SK-N-SH (cell line): ENCODE measurements at regions not wholly inside any gene's neighbourhood (a gene's known extent, or its start where the extent isn't known, plus 50 kb on each side); places are given as distances from the start of the nearest gene placed in this dataset.

Experiments
- CTCF ChIA-PET: fragments of 300-600, 350-600 bp; formaldehyde crosslinking; extraction: SDS; loops from one replicate; lab custom pipeline; 2021; lab: Yijun Ruan, JAX
- POLR2A ChIA-PET: fragments of 350-600 bp; sonication (Branson Sonifier 250); formaldehyde crosslinking; extraction: SDS; loops from one replicate; lab custom pipeline; 2020; ENCODE audit warnings: antibody characterized with exemption, inconsistent platforms; lab: Yijun Ruan, JAX
- DNase-seq: peaks from one replicate; pipeline ENCODE4 v3.0.0; 2012
- H2AFZ ChIP-seq: fragments of 200-600 bp; sonication (generic); 2 replicates; pipeline ENCODE4 v1.8.1; 2016; ENCODE audit warnings: antibody characterized with exemption, mild to moderate bottlenecking, low read depth
- H3F3A ChIP-seq: fragments of 200-600 bp; sonication (generic); replicated peaks from 2 replicates; pipeline ENCODE3; 2016; ENCODE audit warnings: antibody characterized with exemption, mild to moderate bottlenecking; ENCODE audit not compliant: insufficient read depth
- H3K27ac ChIP-seq, 2 experiments: fragments of 200-500 bp in 1 of 2; fragments of 200-600 bp in 1 of 2; sonication (Bioruptor generic) in 1 of 2; sonication (generic), shearing (Covaris generic) in 1 of 2; 2 replicates each; pipeline versions ENCODE4 v1.5.1 to v1.6.1; 2014 to 2016; ENCODE audit warnings: low read depth in 2 of 2, inconsistent platforms in 1 of 2, low read length in 1 of 2, mild to moderate bottlenecking in 1 of 2, mixed read lengths in 1 of 2
- H3K27me3 ChIP-seq: fragments of 200-600 bp; sonication (generic), shearing (Covaris generic); 2 replicates; pipeline ENCODE4 v1.6.1; 2016; ENCODE audit warnings: mixed run types; ENCODE audit not compliant: insufficient read depth
- H3K36me3 ChIP-seq, 2 experiments: fragments of 200-500 bp in 1 of 2; fragments of 200-600 bp in 1 of 2; sonication (Bioruptor generic) in 1 of 2; sonication (generic) in 1 of 2; replicated peaks in 1 of 2; 2 replicates each; pipeline versions ENCODE3 to v1.5.1; 2014 to 2016; ENCODE audit warnings: low read length in 1 of 2, mild to moderate bottlenecking in 1 of 2; ENCODE audit not compliant: insufficient read depth in 2 of 2, control insufficient read depth in 1 of 2
- H3K4me1 ChIP-seq, 2 experiments: fragments of 200-500 bp in 1 of 2; fragments of 200-600 bp in 1 of 2; sonication (Bioruptor generic) in 1 of 2; sonication (generic), shearing (Covaris generic) in 1 of 2; 2 replicates each; pipeline versions ENCODE4 v1.5.1 to v1.6.1; 2014 to 2016; ENCODE audit warnings: low read depth in 1 of 2, low read length in 1 of 2, mixed run types in 1 of 2; ENCODE audit not compliant: insufficient read depth in 2 of 2, control insufficient read depth in 1 of 2
- H3K4me2 ChIP-seq: fragments of 200-600 bp; sonication (generic), shearing (Covaris generic); 2 replicates; pipeline ENCODE4 v1.6.1; 2017; ENCODE audit warnings: mixed run types
- H3K4me3 ChIP-seq, 2 experiments: fragments of 200-500 bp in 1 of 2; fragments of 200-600 bp in 1 of 2; sonication (Bioruptor generic) in 1 of 2; sonication (generic), shearing (Covaris generic) in 1 of 2; 2 replicates each; pipeline versions ENCODE4 v1.5.1 to v1.8.1; 2014 to 2016; ENCODE audit warnings: low read depth in 2 of 2, inconsistent platforms in 1 of 2, low read length in 1 of 2, mild to moderate bottlenecking in 1 of 2, mixed read lengths in 1 of 2, moderate library complexity in 1 of 2
- H3K79me2 ChIP-seq: fragments of 200-600 bp; sonication (generic); 2 replicates; pipeline ENCODE4 v1.8.1; 2017; ENCODE audit warnings: mild to moderate bottlenecking; ENCODE audit not compliant: insufficient read depth
- H3K9ac ChIP-seq: fragments of 200-600 bp; sonication (generic); 2 replicates; pipeline ENCODE4 v1.6.1; 2017; ENCODE audit warnings: mixed run types
- H3K9me2 ChIP-seq: fragments of 200-600 bp; sonication (generic); 2 replicates; pipeline ENCODE4 v1.6.1; 2017; ENCODE audit warnings: mixed run types
- H3K9me3 ChIP-seq: fragments of 200-600 bp; sonication (generic); 2 replicates; pipeline ENCODE4 v1.6.1; 2017; ENCODE audit warnings: mixed run types, mild to moderate bottlenecking, moderate library complexity
- H4K20me1 ChIP-seq: fragments of 200-600 bp; sonication (generic); 2 replicates; pipeline ENCODE4 v1.6.1; 2017; ENCODE audit warnings: mild to moderate bottlenecking, mixed run types; ENCODE audit not compliant: insufficient read depth
- CHD2 ChIP-seq: fragments of 150-350 bp; IDR thresholded peaks from 2 replicates; pipeline ENCODE4 v1.6.1; 2018; ENCODE audit warnings: low read length; ENCODE audit not compliant: partially characterized antibody
- EP300 ChIP-seq, 2 experiments: IDR thresholded peaks; 2 replicates each; pipeline versions ENCODE4 v1.4.0 to v1.6.1; 2012; ENCODE audit warnings: borderline replicate concordance in 1 of 2, low read depth in 1 of 2, low read length in 1 of 2
- FOXJ3 ChIP-seq: sonication (generic); formaldehyde crosslinking; IDR thresholded peaks from 2 replicates; pipeline ENCODE4 v1.5.1; 2020; ENCODE audit warnings: mild to moderate bottlenecking, missing genetic modification reagents
- MXI1 ChIP-seq: IDR thresholded peaks from 2 replicates; pipeline ENCODE4 v1.6.1; 2012; ENCODE audit warnings: mild to moderate bottlenecking, low read depth, low read length, improper control_type of control experiment
- NFIC ChIP-seq: IDR thresholded peaks from 2 replicates; pipeline ENCODE4 v1.4.0; 2012; ENCODE audit warnings: borderline replicate concordance
- RCOR1 ChIP-seq: fragments of 150-350 bp; IDR thresholded peaks from 2 replicates; pipeline ENCODE4 v1.6.1; 2017; ENCODE audit warnings: antibody characterized with exemption, low read length
- TEAD4 ChIP-seq: IDR thresholded peaks from 2 replicates; pipeline ENCODE4 v1.4.0; 2012; ENCODE audit warnings: mild to moderate bottlenecking, borderline replicate concordance; ENCODE audit not compliant: insufficient read depth
- WGBS: methylation state at CpG from one replicate; pipeline ENCODE4 v1.1.6; 2017; ENCODE audit warnings: low lambda C conversion rate; 5-methylcytosine and 5-hydroxymethylcytosine counted together
- TF ChIP-seq, protein P1 (sequence below): IDR thresholded peaks from 2 replicates; pipeline ENCODE4 v1.6.1; 2012; ENCODE audit warnings: mild to moderate bottlenecking, low read depth, low read length, moderate library complexity
- TF ChIP-seq, protein P2 (sequence below): IDR thresholded peaks from 2 replicates; pipeline ENCODE4; 2012
- TF ChIP-seq, protein P3 (sequence below): fragments of 200-600 bp; sonication (generic); IDR thresholded peaks from 2 replicates; pipeline ENCODE4 v1.6.1; 2017; ENCODE audit warnings: antibody characterized with exemption, mild to moderate bottlenecking, moderate library complexity
- TF ChIP-seq, protein P4 (sequence below): IDR thresholded peaks from 2 replicates; pipeline ENCODE4 v1.4.0; 2012; ENCODE audit warnings: low read depth

DNA sequence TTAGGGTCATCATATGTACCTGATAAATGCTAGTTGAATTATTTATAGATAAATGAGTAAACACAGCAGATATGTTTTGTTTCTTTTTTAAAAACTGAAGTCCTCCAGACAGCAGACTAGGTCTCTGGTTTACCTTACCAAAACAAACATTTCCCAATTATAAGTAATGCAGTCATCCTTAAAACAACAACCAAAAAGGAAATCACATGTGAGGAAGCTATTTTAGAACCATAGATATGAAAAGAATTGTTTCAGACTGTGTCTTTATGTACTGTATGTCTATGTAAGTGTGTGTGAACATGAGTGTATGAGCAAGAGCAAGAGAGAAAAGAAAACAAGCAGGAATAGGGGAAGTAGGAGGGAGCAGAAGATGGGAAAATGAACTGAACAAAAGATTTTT, 441.0 kb downstream of the CPS1 start (continued):
- TF ChIP-seq, protein P1, sequence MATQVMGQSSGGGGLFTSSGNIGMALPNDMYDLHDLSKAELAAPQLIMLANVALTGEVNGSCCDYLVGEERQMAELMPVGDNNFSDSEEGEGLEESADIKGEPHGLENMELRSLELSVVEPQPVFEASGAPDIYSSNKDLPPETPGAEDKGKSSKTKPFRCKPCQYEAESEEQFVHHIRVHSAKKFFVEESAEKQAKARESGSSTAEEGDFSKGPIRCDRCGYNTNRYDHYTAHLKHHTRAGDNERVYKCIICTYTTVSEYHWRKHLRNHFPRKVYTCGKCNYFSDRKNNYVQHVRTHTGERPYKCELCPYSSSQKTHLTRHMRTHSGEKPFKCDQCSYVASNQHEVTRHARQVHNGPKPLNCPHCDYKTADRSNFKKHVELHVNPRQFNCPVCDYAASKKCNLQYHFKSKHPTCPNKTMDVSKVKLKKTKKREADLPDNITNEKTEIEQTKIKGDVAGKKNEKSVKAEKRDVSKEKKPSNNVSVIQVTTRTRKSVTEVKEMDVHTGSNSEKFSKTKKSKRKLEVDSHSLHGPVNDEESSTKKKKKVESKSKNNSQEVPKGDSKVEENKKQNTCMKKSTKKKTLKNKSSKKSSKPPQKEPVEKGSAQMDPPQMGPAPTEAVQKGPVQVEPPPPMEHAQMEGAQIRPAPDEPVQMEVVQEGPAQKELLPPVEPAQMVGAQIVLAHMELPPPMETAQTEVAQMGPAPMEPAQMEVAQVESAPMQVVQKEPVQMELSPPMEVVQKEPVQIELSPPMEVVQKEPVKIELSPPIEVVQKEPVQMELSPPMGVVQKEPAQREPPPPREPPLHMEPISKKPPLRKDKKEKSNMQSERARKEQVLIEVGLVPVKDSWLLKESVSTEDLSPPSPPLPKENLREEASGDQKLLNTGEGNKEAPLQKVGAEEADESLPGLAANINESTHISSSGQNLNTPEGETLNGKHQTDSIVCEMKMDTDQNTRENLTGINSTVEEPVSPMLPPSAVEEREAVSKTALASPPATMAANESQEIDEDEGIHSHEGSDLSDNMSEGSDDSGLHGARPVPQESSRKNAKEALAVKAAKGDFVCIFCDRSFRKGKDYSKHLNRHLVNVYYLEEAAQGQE, result no peak
- TF ChIP-seq, all 33 proteins: peak for 0

DNA sequence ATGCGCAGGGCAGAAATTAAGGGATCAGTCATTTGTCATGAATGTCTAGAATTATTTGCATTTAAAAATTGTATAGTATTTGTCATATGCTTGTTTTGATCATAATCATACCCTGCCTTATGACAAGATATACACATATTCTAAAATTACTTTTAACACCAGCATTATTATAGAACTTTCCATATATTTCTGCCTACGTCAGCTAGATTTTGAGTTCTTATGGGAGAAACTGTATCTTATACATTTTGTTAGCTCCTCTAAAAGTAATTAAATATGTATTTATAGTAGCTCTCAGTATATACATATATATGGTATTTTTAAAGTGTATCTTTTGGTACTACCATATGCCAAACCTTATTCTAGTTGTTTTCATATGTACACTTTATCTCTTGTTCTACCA, 441.9 kb downstream of the CPS1 start:
- WGBS, result 72% methylated on average over 2 of the region's 2 CpGs
- Histone ChIP-seq H3K4me1 (no peaks in the 10 kb centered on the region; a peak in 1 of 4 replicates), H3K9ac (no peak overlapping the region), H3K9me2 (peaks cover under 1% of the 10 kb centered on the region; the same call in 1 of the 2 replicates), H4K20me1 (no peaks in the 10 kb centered on the region), H3K36me3 (no peaks in the 10 kb centered on the region), H3K27ac (no peak overlapping the region), H3K27me3 (no peaks in the 10 kb centered on the region), H3K79me2 (no peaks in the 10 kb centered on the region), H3K4me3 (no peak overlapping the region), H3F3A (no peaks in the 10 kb centered on the region), H3K4me2 (no peak overlapping the region), H2AFZ (no peak overlapping the region), H3K9me3 (no peaks in the 10 kb centered on the region)
- CTCF ChIA-PET, result no interaction called here
- POLR2A ChIA-PET, result no interaction called here
- no peak for DNase-seq
- TF ChIP-seq, protein P2, sequence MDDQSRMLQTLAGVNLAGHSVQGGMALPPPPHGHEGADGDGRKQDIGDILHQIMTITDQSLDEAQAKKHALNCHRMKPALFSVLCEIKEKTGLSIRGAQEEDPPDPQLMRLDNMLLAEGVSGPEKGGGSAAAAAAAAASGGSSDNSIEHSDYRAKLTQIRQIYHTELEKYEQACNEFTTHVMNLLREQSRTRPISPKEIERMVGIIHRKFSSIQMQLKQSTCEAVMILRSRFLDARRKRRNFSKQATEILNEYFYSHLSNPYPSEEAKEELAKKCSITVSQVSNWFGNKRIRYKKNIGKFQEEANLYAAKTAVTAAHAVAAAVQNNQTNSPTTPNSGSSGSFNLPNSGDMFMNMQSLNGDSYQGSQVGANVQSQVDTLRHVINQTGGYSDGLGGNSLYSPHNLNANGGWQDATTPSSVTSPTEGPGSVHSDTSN, result no peak
- TF ChIP-seq FOXJ3 (CRISPR knock-in tag) (no peak), RCOR1 (no peak), NFIC (no peak), TEAD4 (no peak), EP300 (IDR thresholded peaks at IDR 0.05; ENCODE audit: borderline replicate concordance in 1 of 2, low read depth in 1 of 2, low read length in 1 of 2) (no peak), MXI1 (no peak), CHD2 (no peak)
- TF ChIP-seq, protein P3, sequence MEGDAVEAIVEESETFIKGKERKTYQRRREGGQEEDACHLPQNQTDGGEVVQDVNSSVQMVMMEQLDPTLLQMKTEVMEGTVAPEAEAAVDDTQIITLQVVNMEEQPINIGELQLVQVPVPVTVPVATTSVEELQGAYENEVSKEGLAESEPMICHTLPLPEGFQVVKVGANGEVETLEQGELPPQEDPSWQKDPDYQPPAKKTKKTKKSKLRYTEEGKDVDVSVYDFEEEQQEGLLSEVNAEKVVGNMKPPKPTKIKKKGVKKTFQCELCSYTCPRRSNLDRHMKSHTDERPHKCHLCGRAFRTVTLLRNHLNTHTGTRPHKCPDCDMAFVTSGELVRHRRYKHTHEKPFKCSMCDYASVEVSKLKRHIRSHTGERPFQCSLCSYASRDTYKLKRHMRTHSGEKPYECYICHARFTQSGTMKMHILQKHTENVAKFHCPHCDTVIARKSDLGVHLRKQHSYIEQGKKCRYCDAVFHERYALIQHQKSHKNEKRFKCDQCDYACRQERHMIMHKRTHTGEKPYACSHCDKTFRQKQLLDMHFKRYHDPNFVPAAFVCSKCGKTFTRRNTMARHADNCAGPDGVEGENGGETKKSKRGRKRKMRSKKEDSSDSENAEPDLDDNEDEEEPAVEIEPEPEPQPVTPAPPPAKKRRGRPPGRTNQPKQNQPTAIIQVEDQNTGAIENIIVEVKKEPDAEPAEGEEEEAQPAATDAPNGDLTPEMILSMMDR, result no peak
- TF ChIP-seq, protein P4, sequence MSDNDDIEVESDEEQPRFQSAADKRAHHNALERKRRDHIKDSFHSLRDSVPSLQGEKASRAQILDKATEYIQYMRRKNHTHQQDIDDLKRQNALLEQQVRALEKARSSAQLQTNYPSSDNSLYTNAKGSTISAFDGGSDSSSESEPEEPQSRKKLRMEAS, result no peak
